IPS DF 6.9 (cell line): ENCODE measurements at regions not wholly inside any gene's neighbourhood (a gene's known extent, or its start where the extent isn't known, plus 50 kb on each side); places are given as distances from the start of the nearest gene placed in this dataset.
"Not testable (repeated sequence)": the region's sequence is repeated elsewhere in the genome, so short reads cannot be mapped to it uniquely, and the experiment has no call there.

Experiments used
- DNase-seq: peaks from one replicate; pipeline ENCODE4 v3.0.0-alpha.2; 2013; ENCODE audit warnings: low read depth, low spot score
- H3K27ac ChIP-seq: one replicate; pipeline ENCODE4 v1.5.1; 2013; ENCODE audit warnings: low read length, control low read depth
- H3K27me3 ChIP-seq: 2 replicates; pipeline ENCODE4 v1.6.1; 2013; ENCODE audit warnings: mild to moderate bottlenecking, low read length; ENCODE audit not compliant: control insufficient read depth, insufficient read depth
- H3K36me3 ChIP-seq: 2 replicates; pipeline ENCODE4 v1.6.1; 2013; ENCODE audit warnings: low read length; ENCODE audit not compliant: control insufficient read depth, insufficient read depth
- H3K4me1 ChIP-seq: 2 replicates; pipeline ENCODE4 v1.6.1; 2013; ENCODE audit warnings: low read length; ENCODE audit not compliant: control insufficient read depth, insufficient read depth
- H3K4me3 ChIP-seq: 2 replicates; pipeline ENCODE4 v1.5.1; 2013; ENCODE audit warnings: mild to moderate bottlenecking, low read length
- H3K9me3 ChIP-seq: 2 replicates; pipeline ENCODE4 v1.6.1; 2013; ENCODE audit warnings: low read length, inconsistent platforms; ENCODE audit not compliant: control insufficient read depth, insufficient read depth
- WGBS: extraction: QIAGEN DNeasy Blood & Tissue Kit; methylation state at CpG from one replicate; pipeline ENCODE4 v1.1.7; 2013; ENCODE audit warnings: mixed read lengths, missing lambda C conversion rate; ENCODE audit not compliant: insufficient read length, insufficient coverage; 5-methylcytosine and 5-hydroxymethylcytosine counted together

- no peak overlapping the region for H3K27ac ChIP-seq
- WGBS, result no CpG with 5 or more reads among the region's 8 CpGs
- H3K4me1 ChIP-seq, result no peaks in the 10 kb centered on the region
- H3K36me3 ChIP-seq, result no peaks in the 10 kb centered on the region
- DNase-seq, result no peak
- H3K27me3 ChIP-seq, result no peaks in the 10 kb centered on the region
- no peaks in the 10 kb centered on the region for H3K9me3 ChIP-seq
- H3K4me3 ChIP-seq, result no peak overlapping the region
Observed at GRCh38 chr1:207243442-207244408, 77.8 kb upstream of the CD55 start.

DNA sequence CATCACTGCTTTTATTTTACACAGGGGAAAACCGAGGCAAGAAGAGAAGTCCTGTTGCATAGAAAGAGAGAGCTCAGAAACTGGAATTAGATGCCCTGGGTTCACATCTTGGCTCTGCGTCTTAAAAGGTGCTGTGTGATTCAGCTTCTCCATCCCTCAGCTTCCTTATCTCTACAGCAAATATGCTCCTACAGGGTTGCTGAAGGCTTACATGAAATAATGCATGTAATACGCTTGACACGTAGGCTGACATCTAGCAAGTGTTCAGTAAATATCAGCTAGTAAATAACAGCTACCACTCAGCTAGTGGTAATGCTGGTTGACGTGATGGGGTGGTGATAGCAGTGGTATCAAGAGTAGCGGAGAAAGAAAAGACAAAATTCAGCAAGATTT lies 77.1 kb upstream of the CD55 start:
- no CpG with 5 or more reads among the region's 6 CpGs for WGBS
- Histone ChIP-seq H3K27me3 (no peaks in the 10 kb centered on the region), H3K4me1 (no peaks in the 10 kb centered on the region), H3K4me3 (no peak overlapping the region), H3K27ac (no peak overlapping the region), H3K9me3 (no peaks in the 10 kb centered on the region), H3K36me3 (no peaks in the 10 kb centered on the region)
- DNase-seq, result no peak

DNA sequence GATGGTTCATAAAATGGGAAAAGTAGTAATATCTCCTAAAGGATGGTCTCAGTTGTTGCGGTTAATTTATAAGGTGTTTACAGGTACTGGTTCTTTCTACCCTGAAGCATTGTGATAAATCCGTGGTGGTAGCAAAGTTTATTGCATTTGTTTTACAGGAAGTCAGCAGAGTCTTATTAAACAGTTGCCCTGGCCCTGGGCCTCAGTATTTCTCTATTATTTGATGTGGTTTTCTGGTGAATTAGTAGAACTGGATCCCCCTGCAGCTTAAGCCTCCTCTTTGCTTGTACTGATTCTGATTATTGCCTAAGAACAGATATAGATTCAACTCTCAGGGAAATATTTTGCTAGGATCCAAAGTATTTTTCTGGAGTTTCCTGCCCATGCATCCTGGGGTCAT lies 76.4 kb upstream of the CD55 start:
- H3K4me3 ChIP-seq, result no peak overlapping the region
- H3K4me1 ChIP-seq, result no peaks in the 10 kb centered on the region
- WGBS, result no CpG with 5 or more reads among the region's 2 CpGs
- H3K27me3 ChIP-seq, result no peaks in the 10 kb centered on the region
- no peak for DNase-seq
- H3K27ac ChIP-seq, result no peak overlapping the region
- no peaks in the 10 kb centered on the region for H3K9me3 ChIP-seq
- H3K36me3 ChIP-seq, result no peaks in the 10 kb centered on the region

DNA sequence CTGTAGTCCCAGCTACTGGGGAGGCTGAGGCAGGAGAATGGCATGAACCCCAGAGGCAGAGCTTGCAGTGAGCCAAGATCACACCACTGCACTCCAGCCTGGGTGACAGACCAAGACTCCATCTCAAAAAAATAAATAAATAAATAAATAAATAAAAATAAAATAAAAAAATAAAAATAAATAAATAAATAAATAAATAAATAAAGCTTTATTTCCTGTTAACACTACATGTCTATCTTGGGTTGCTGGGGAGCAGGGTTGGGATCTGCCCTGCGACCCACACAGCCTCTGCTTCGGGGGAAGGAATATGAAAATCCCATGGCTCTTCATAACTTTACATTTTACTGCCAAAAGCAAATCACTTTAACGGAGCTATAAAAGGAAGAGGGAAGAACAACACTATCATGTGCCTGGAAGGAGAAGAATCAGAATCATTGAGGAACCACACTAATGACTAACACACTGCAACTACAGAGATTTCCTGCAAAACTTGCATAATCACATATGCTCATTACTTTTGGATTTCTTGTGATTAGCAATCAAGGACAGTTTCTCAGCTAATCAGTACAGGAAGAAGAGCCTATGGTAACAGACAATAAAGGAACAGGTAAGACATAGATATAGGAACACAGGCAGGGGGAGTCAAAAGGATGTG lies 72.8 kb upstream of the CD55 start:
- no peak for DNase-seq
- Histone ChIP-seq H3K4me1 (no peaks in the 10 kb centered on the region), H3K36me3 (no peaks in the 10 kb centered on the region), H3K27me3 (no peaks in the 10 kb centered on the region), H3K9me3 (no peaks in the 10 kb centered on the region), H3K27ac (no peak overlapping the region), H3K4me3 (no peak overlapping the region)
- WGBS, result no CpG with 5 or more reads among the region's 3 CpGs

GRCh38 chr1:207250431-207250830 lies 71.0 kb upstream of the CD55 start:
- Histone ChIP-seq H3K4me1 (no peaks in the 10 kb centered on the region), H3K9me3 (no peaks in the 10 kb centered on the region), H3K27me3 (no peaks in the 10 kb centered on the region), H3K27ac (no peak overlapping the region), H3K36me3 (no peaks in the 10 kb centered on the region), H3K4me3 (no peak overlapping the region)
- no peak for DNase-seq

- DNase-seq, result no peak
- H3K27ac ChIP-seq, result no peak overlapping the region
- H3K36me3 ChIP-seq, result no peaks in the 10 kb centered on the region
- no CpG with 5 or more reads among the region's 1 CpG for WGBS
- no peak overlapping the region for H3K4me3 ChIP-seq
- no peaks in the 10 kb centered on the region for H3K4me1 ChIP-seq
- no peaks in the 10 kb centered on the region for H3K9me3 ChIP-seq
- no peaks in the 10 kb centered on the region for H3K27me3 ChIP-seq
Observed at GRCh38 chr1:207251066-207251465, 70.4 kb upstream of the CD55 start.

DNA sequence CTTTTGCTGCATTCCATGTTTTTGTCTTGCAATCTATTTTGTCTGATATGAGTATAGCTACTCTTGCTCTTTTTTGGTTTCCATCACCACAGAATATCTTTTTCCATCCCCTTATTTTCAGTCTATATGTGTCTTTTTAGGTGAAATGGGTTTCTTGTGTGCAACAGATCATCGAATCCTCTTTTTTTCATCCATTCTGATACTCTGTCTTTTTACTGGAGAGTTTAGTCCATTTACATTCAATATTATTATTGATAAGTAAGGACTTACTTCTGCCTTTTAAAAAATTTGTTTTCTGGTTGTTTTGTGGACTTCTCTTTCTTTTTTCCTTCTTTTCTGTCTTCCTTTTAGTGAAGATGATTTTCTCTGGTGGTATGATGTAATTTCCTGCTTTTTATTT lies 64.6 kb upstream of the CD55 start:
- DNase-seq, result no peak
- Histone ChIP-seq H3K36me3 (no peaks in the 10 kb centered on the region), H3K27ac (no peak overlapping the region), H3K9me3 (no peaks in the 10 kb centered on the region), H3K27me3 (no peaks in the 10 kb centered on the region), H3K4me3 (no peak overlapping the region), H3K4me1 (no peaks in the 10 kb centered on the region)
- WGBS, result no CpG with 5 or more reads among the region's 1 CpG

DNA sequence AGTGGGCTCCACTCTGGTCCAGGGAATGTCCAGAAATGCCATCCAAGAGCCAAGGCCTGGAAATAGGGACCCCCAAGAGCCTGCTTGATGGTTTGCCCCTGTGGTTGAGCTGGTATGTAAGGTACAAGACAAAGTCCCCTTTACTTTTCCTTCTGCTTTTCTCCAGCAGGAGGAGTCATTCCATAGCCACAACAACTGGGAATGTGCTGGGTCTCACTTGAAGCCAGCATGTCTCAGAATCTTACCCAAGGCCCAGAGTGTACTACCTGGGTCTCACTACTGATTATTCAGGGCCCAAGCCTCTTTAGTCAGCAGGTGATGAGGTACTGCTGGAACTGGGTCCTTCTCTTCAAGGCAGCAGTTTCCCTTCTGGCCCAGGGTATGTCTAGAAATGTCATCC lies 62.1 kb upstream of the CD55 start:
- no peaks in the 10 kb centered on the region for H3K9me3 ChIP-seq
- H3K27me3 ChIP-seq, result no peaks in the 10 kb centered on the region
- no peak overlapping the region for H3K27ac ChIP-seq
- H3K4me1 ChIP-seq, result no peaks in the 10 kb centered on the region
- no peaks in the 10 kb centered on the region for H3K36me3 ChIP-seq
- DNase-seq, result peak; percentile 18
- H3K4me3 ChIP-seq, result no peak overlapping the region

GRCh38 chr1:207261971-207262370 lies 59.5 kb upstream of the CD55 start:
- Histone ChIP-seq H3K36me3 (no peaks in the 10 kb centered on the region), H3K27me3 (no peaks in the 10 kb centered on the region), H3K27ac (no peak overlapping the region), H3K4me3 (no peak overlapping the region), H3K4me1 (no peaks in the 10 kb centered on the region), H3K9me3 (no peaks in the 10 kb centered on the region)
- DNase-seq, result no peak

DNA sequence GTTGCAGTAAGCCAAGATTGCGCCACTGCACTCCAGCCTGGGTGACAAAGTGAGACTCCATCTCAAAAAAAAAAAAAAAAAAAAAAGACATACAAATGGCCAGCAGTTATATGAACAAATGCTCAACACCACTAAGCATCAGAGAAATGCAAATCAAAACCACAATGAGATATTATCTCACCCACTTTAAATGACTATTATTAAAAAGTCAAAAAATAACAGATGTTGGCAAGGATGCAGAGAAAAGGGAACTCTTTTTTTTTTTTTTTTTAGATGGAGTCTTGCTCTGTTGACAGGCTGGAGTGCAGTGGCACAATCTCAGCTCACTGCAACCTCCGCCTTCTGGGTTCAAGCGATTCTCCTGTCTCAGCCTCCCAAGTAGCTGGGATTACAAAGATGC lies 58.6 kb upstream of the CD55 start:
- H3K9me3 ChIP-seq, DNase-seq, H3K4me3 ChIP-seq, H3K27ac ChIP-seq, H3K4me1 ChIP-seq, H3K27me3 ChIP-seq, H3K36me3 ChIP-seq: not testable (repeated sequence)
- no CpG with 5 or more reads among the region's 3 CpGs for WGBS
